CD4-positive, CD25-positive, alpha-beta regulatory T cell (primary cell): ENCODE measurements at regions not wholly inside any gene's neighbourhood (a gene's known extent, or its start where the extent isn't known, plus 50 kb on each side); places are given as distances from the start of the nearest gene placed in this dataset.

ENCODE experiments used
- ATAC-seq, 2 donors: fragments of 150-1000 bp; cut with Tn5 transposase; one replicate each; pipeline ENCODE4 v1.10.0; 2021; ENCODE audit warnings: low read depth in 2 of 2, moderate number of reproducible peaks in 2 of 2, moderate library complexity in 1 of 2
- DNase-seq, 3 donors: peaks; one replicate each; pipeline versions ENCODE4 v3.0.0 to v3.0.0-alpha.2; 2012 to 2022; ENCODE audit warnings: mixed read lengths in 1 of 3
- H3K27ac ChIP-seq: one replicate; pipeline ENCODE4 v1.7.0; 2013; ENCODE audit warnings: mild to moderate bottlenecking, low read length; ENCODE audit not compliant: insufficient read depth, poor library complexity, severe bottlenecking
- H3K27me3 ChIP-seq: one replicate; pipeline ENCODE4 v1.7.0; 2013; ENCODE audit warnings: low read length; ENCODE audit not compliant: control insufficient read depth, insufficient read depth
- H3K36me3 ChIP-seq: one replicate; pipeline ENCODE4 v1.7.0; 2013; ENCODE audit warnings: mild to moderate bottlenecking, low read length, moderate library complexity; ENCODE audit not compliant: control insufficient read depth, insufficient read depth
- H3K4me1 ChIP-seq: 2 replicates; pipeline ENCODE4 v1.7.0; 2013; ENCODE audit warnings: mild to moderate bottlenecking, low read length; ENCODE audit not compliant: insufficient read depth, control insufficient read depth, poor library complexity, severe bottlenecking
- H3K4me3 ChIP-seq: one replicate; pipeline ENCODE4 v1.7.0; 2013; ENCODE audit warnings: low read depth, mild to moderate bottlenecking, low read length, moderate library complexity
- H3K9me3 ChIP-seq, 2 experiments: 1 replicate in 1 of 2; 2 replicates in 1 of 2; pipeline ENCODE4 v1.7.0; 2013; ENCODE audit warnings: low read length in 2 of 2, mild to moderate bottlenecking in 1 of 2, moderate library complexity in 1 of 2; ENCODE audit not compliant: control insufficient read depth in 2 of 2
- H3K27ac Mint-ChIP-seq, 3 donors: one replicate each; pipeline ENCODE4 v1.8.0; 2020 to 2022; ENCODE audit warnings: mild to moderate bottlenecking in 3 of 3, mixed read lengths in 3 of 3, moderate library complexity in 2 of 3
- H3K27me3 Mint-ChIP-seq: one replicate; pipeline ENCODE4 v1.8.0; 2022; ENCODE audit warnings: mild to moderate bottlenecking, mixed read lengths
- H3K36me3 Mint-ChIP-seq: one replicate; pipeline ENCODE4 v1.8.0; 2020; ENCODE audit warnings: mixed read lengths
- H3K4me1 Mint-ChIP-seq, 4 donors: one replicate each; pipeline ENCODE4 v1.8.0; 2020 to 2022; ENCODE audit warnings: mixed read lengths in 4 of 4, mild to moderate bottlenecking in 1 of 4
- H3K4me3 Mint-ChIP-seq, 4 donors: one replicate each; pipeline ENCODE4 v1.8.0; 2020 to 2022; ENCODE audit warnings: mild to moderate bottlenecking in 4 of 4, mixed read lengths in 4 of 4, moderate library complexity in 3 of 4
- H3K9me3 Mint-ChIP-seq, 7 donors: one replicate each; pipeline ENCODE4 v1.8.0; 2020 to 2022; ENCODE audit warnings: mixed read lengths in 7 of 7, mild to moderate bottlenecking in 3 of 7, moderate library complexity in 2 of 7

- Mint-ChIP-seq H3K27me3 (no peaks in the 10 kb centered on the region), H3K36me3 (no peaks in the 10 kb centered on the region), H3K4me3 (no peak overlapping the region), H3K9me3 (peaks cover 8 to 30% (median 10%) of the 10 kb centered on the region in 7 donors), H3K4me1 (no peaks in the 10 kb centered on the region), H3K27ac (no peak overlapping the region)
- no peak overlapping the region for H3K4me3 ChIP-seq
- ATAC-seq, result no peak
- DNase-seq, result no peak
- no peaks in the 10 kb centered on the region for H3K4me1 ChIP-seq
- no peak overlapping the region for H3K27ac ChIP-seq
- H3K9me3 ChIP-seq, result peaks cover 3 to 6% of the 10 kb centered on the region in 2 experiments
- H3K27me3 ChIP-seq, result no peaks in the 10 kb centered on the region
- no peaks in the 10 kb centered on the region for H3K36me3 ChIP-seq
These were observed 2683.8 kb downstream of the PCDH9 start for GRCh38 chr13:64546371-64546770.

- Mint-ChIP-seq H3K27ac (no peak overlapping the region), H3K36me3 (no peaks in the 10 kb centered on the region), H3K4me3 (no peak overlapping the region), H3K9me3 (peaks cover 4 to 17% (median 8%) of the 10 kb centered on the region in 7 donors), H3K27me3 (no peaks in the 10 kb centered on the region), H3K4me1 (no peaks in the 10 kb centered on the region)
- no peaks in the 10 kb centered on the region for H3K4me1 ChIP-seq
- no peak overlapping the region for H3K27ac ChIP-seq
- peaks cover 0 to 3% of the 10 kb centered on the region in 2 experiments for H3K9me3 ChIP-seq
- ATAC-seq (no peak), DNase-seq (no peak)
- no peaks in the 10 kb centered on the region for H3K27me3 ChIP-seq
- H3K36me3 ChIP-seq, result no peaks in the 10 kb centered on the region
- H3K4me3 ChIP-seq, result no peak overlapping the region
These were observed 2689.2 kb downstream of the PCDH9 start for GRCh38 chr13:64540976-64541375.

GRCh38 chr13:64540468-64540867 is 2689.7 kb downstream of the PCDH9 start:
- H3K36me3 Mint-ChIP-seq, result no peaks in the 10 kb centered on the region
- Histone ChIP-seq H3K27me3 (no peaks in the 10 kb centered on the region), H3K9me3 (peaks cover 0 to 3% of the 10 kb centered on the region in 2 experiments), H3K4me3 (no peak overlapping the region), H3K4me1 (no peaks in the 10 kb centered on the region), H3K36me3 (no peaks in the 10 kb centered on the region), H3K27ac (no peak overlapping the region)
- H3K9me3 Mint-ChIP-seq, result peaks cover 0 to 13% (median 7%) of the 10 kb centered on the region in 7 donors
- DNase-seq (no peak), ATAC-seq (no peak)
- H3K27me3 Mint-ChIP-seq, result no peaks in the 10 kb centered on the region
- H3K27ac Mint-ChIP-seq, result no peak overlapping the region
- H3K4me1 Mint-ChIP-seq, result no peaks in the 10 kb centered on the region
- H3K4me3 Mint-ChIP-seq, result no peak overlapping the region

- no peak overlapping the region for H3K4me3 Mint-ChIP-seq
- no peaks in the 10 kb centered on the region for H3K27me3 ChIP-seq
- H3K27ac ChIP-seq, result no peak overlapping the region
- H3K36me3 ChIP-seq, result no peaks in the 10 kb centered on the region
- no peaks in the 10 kb centered on the region for H3K4me1 Mint-ChIP-seq
- no peaks in the 10 kb centered on the region for H3K27me3 Mint-ChIP-seq
- no peak overlapping the region for H3K27ac Mint-ChIP-seq
- ATAC-seq, result no peak
- peaks cover 0 to 3% of the 10 kb centered on the region in 2 experiments for H3K9me3 ChIP-seq
- no peaks in the 10 kb centered on the region for H3K36me3 Mint-ChIP-seq
- peaks cover 0 to 13% (median 7%) of the 10 kb centered on the region in 7 donors for H3K9me3 Mint-ChIP-seq
- H3K4me1 ChIP-seq, result no peaks in the 10 kb centered on the region
- no peak for DNase-seq
- no peak overlapping the region for H3K4me3 ChIP-seq
These were observed 2691.4 kb downstream of the PCDH9 start for GRCh38 chr13:64538711-64539110.

- H3K4me3 Mint-ChIP-seq, result no peak overlapping the region
- peaks cover 0 to 10% (median 4%) of the 10 kb centered on the region in 7 donors for H3K9me3 Mint-ChIP-seq
- H3K27me3 Mint-ChIP-seq, result no peaks in the 10 kb centered on the region
- Histone ChIP-seq H3K36me3 (no peaks in the 10 kb centered on the region), H3K27me3 (no peaks in the 10 kb centered on the region), H3K27ac (no peak overlapping the region), H3K4me1 (no peaks in the 10 kb centered on the region), H3K9me3 (peaks cover 0 to 4% of the 10 kb centered on the region in 2 experiments), H3K4me3 (no peak overlapping the region)
- no peaks in the 10 kb centered on the region for H3K4me1 Mint-ChIP-seq
- no peak overlapping the region for H3K27ac Mint-ChIP-seq
- DNase-seq (no peak), ATAC-seq (no peak)
- H3K36me3 Mint-ChIP-seq, result no peaks in the 10 kb centered on the region
These were observed 2695.8 kb downstream of the PCDH9 start for GRCh38 chr13:64534302-64534701.

GRCh38 chr13:64531400-64531799 is 2698.7 kb downstream of the PCDH9 start:
- Histone ChIP-seq H3K4me1 (no peaks in the 10 kb centered on the region), H3K27ac (no peak overlapping the region), H3K4me3 (no peak overlapping the region), H3K27me3 (no peaks in the 10 kb centered on the region), H3K36me3 (no peaks in the 10 kb centered on the region), H3K9me3 (peaks cover 0 to 4% of the 10 kb centered on the region in 2 experiments)
- Mint-ChIP-seq H3K27me3 (no peaks in the 10 kb centered on the region), H3K27ac (no peak overlapping the region), H3K36me3 (no peaks in the 10 kb centered on the region), H3K4me3 (no peak overlapping the region), H3K9me3 (peaks cover 0 to 13% (median 2%) of the 10 kb centered on the region in 7 donors), H3K4me1 (no peaks in the 10 kb centered on the region)
- no peak for ATAC-seq
- DNase-seq, result no peak

GRCh38 chr13:64529874-64530485 is 2700.2 kb downstream of the PCDH9 start:
- Histone ChIP-seq H3K4me3 (no peak overlapping the region), H3K27ac (no peak overlapping the region), H3K27me3 (no peaks in the 10 kb centered on the region), H3K36me3 (no peaks in the 10 kb centered on the region), H3K4me1 (no peaks in the 10 kb centered on the region), H3K9me3 (peaks cover 0 to 4% of the 10 kb centered on the region in 2 experiments)
- DNase-seq (peak in 1 of 3 donors; percentile 0), ATAC-seq (no peak)
- H3K36me3 Mint-ChIP-seq, result no peaks in the 10 kb centered on the region
- H3K4me1 Mint-ChIP-seq, result no peaks in the 10 kb centered on the region
- H3K27me3 Mint-ChIP-seq, result no peaks in the 10 kb centered on the region
- H3K9me3 Mint-ChIP-seq, result peaks cover 0 to 15% (median 3%) of the 10 kb centered on the region in 7 donors
- no peak overlapping the region for H3K4me3 Mint-ChIP-seq
- no peak overlapping the region for H3K27ac Mint-ChIP-seq

- Histone ChIP-seq H3K27ac (no peak overlapping the region), H3K4me1 (no peaks in the 10 kb centered on the region), H3K4me3 (no peak overlapping the region), H3K36me3 (no peaks in the 10 kb centered on the region), H3K27me3 (no peaks in the 10 kb centered on the region), H3K9me3 (peaks cover 0 to 4% of the 10 kb centered on the region in 2 experiments)
- Mint-ChIP-seq H3K27me3 (no peaks in the 10 kb centered on the region), H3K36me3 (no peaks in the 10 kb centered on the region), H3K27ac (no peak overlapping the region), H3K4me3 (no peak overlapping the region), H3K4me1 (no peaks in the 10 kb centered on the region), H3K9me3 (peaks cover 0 to 15% (median 6%) of the 10 kb centered on the region in 7 donors)
- ATAC-seq, result no peak
- no peak for DNase-seq
These were observed 2701.3 kb downstream of the PCDH9 start for GRCh38 chr13:64528838-64529237.
